PC-3 (cell line): ENCODE measurements at regions not wholly inside any gene's neighbourhood (a gene's known extent, or its start where the extent isn't known, plus 50 kb on each side); places are given as distances from the start of the nearest gene placed in this dataset.
"Not testable (repeated sequence)": the region's sequence is repeated elsewhere in the genome, so short reads cannot be mapped to it uniquely, and the experiment has no call there.

ENCODE experiments used
- ATAC-seq: fragments of 200-7000 bp; cut with Tn5 transposase; 2 replicates; pipeline ENCODE4 v1.9.1; 2020; ENCODE audit warnings: mild to moderate bottlenecking, moderate library complexity
- BruUV-seq: library from RNA; stranded (reverse); fragments of 400-500 nt; replicated peaks from 2 replicates; lab custom pipeline; 2021; lab: Mats Ljungman, UMichigan
- CTCF ChIA-PET: fragments of 300-600 bp; sonication (Branson Sonifier 250); formaldehyde crosslinking; loops from one replicate; lab custom pipeline; 2022; ENCODE audit warnings: antibody characterized with exemption; lab: Charles Lee
- POLR2A ChIA-PET: fragments of 300-600 bp; sonication (Branson Sonifier 250); formaldehyde crosslinking; loops from one replicate; lab custom pipeline; 2022; ENCODE audit warnings: antibody characterized with exemption; ENCODE audit not compliant: unreplicated experiment; lab: Charles Lee
- DNase-seq: peaks from one replicate; pipeline ENCODE4 v3.0.0-alpha.2; 2015
- H2AFZ ChIP-seq: fragments of 300-600 bp; sonication (generic); 2 replicates; pipeline ENCODE4 v1.6.0; 2016; ENCODE audit warnings: antibody characterized with exemption, low read length
- H3F3A ChIP-seq: fragments of 300-600 bp; sonication (generic); one replicate; pipeline ENCODE4 v1.6.0; 2017; ENCODE audit warnings: antibody characterized with exemption, low read length, control low read depth, mild to moderate bottlenecking; ENCODE audit not compliant: unreplicated experiment
- H3K27ac ChIP-seq: fragments of 300-600 bp; sonication (generic); 2 replicates; pipeline ENCODE4 v1.5.1; 2016; ENCODE audit warnings: mild to moderate bottlenecking, low read length
- H3K27me3 ChIP-seq: fragments of 300-600 bp; sonication (generic); 2 replicates; pipeline ENCODE4 v1.6.1; 2016; ENCODE audit warnings: low read length, mixed read lengths
- H3K36me3 ChIP-seq: fragments of 300-600 bp; sonication (generic); 2 replicates; pipeline ENCODE4 v1.6.1; 2016; ENCODE audit warnings: low read depth, mixed run types, low read length, mixed read lengths
- H3K4me1 ChIP-seq: fragments of 300-600 bp; sonication (generic); 2 replicates; pipeline ENCODE4 v1.5.1; 2016; ENCODE audit warnings: low read length; ENCODE audit not compliant: insufficient read depth
- H3K4me2 ChIP-seq: fragments of 300-600 bp; sonication (generic); 2 replicates; pipeline ENCODE4 v1.6.0; 2016; ENCODE audit warnings: low read length
- H3K4me3 ChIP-seq: fragments of 300-600 bp; sonication (generic); 2 replicates; pipeline ENCODE4 v1.5.1; 2016; ENCODE audit warnings: mild to moderate bottlenecking, low read length, mixed read lengths
- H3K79me2 ChIP-seq: fragments of 300-600 bp; sonication (generic); 2 replicates; pipeline ENCODE4 v1.6.1; 2017; ENCODE audit warnings: low read length, mixed read lengths
- H3K9ac ChIP-seq: fragments of 300-600 bp; sonication (generic); 2 replicates; pipeline ENCODE4 v1.6.0; 2016; ENCODE audit warnings: mild to moderate bottlenecking, low read length
- H3K9me2 ChIP-seq: fragments of 300-600 bp; sonication (generic); replicated peaks from 2 replicates; pipeline ENCODE4 v1.6.1; 2016; ENCODE audit warnings: mixed run types, low read length, mixed read lengths
- H3K9me3 ChIP-seq: fragments of 300-600 bp; sonication (generic); 2 replicates; pipeline ENCODE4 v1.6.1; 2016; ENCODE audit warnings: low read length, mixed read lengths
- H4K20me1 ChIP-seq: fragments of 300-600 bp; sonication (generic); 2 replicates; pipeline ENCODE4 v1.6.1; 2016; ENCODE audit warnings: low read length, mixed read lengths
- CTCF ChIP-seq: fragments of 300-600 bp; sonication (generic); conservative IDR thresholded peaks from 2 replicates; pipeline ENCODE4 v1.5.1; 2017; ENCODE audit warnings: antibody characterized with exemption, low read depth, mild to moderate bottlenecking, low read length
- EZH2 ChIP-seq: fragments of 300-600 bp; sonication (generic); IDR thresholded peaks from one replicate; pipeline ENCODE4 v1.6.1; 2017; ENCODE audit warnings: antibody characterized with exemption, mild to moderate bottlenecking, low read length; ENCODE audit not compliant: unreplicated experiment
- EZH2phosphoT487 ChIP-seq: fragments of 300-600 bp; sonication (generic); IDR thresholded peaks from 2 replicates; pipeline ENCODE4 v1.6.1; 2018; ENCODE audit warnings: mild to moderate bottlenecking, antibody characterized with exemption, low read length, borderline replicate concordance
- intact Hi-C: fragments of 100-400 bp; cut with micrococcal nuclease; formaldehyde crosslinking; loops from 2 replicates; pipeline ENCODE4 v1.9.0; 2023

- H4K20me1 ChIP-seq: no peaks in the 10 kb centered on the region
- ATAC-seq: no peak
- H3K4me2 ChIP-seq: no peak overlapping the region
- no TSS peak for BruUV-seq
- H3K36me3 ChIP-seq: no peaks in the 10 kb centered on the region
- H2AFZ ChIP-seq: no peak overlapping the region
- no peaks in the 10 kb centered on the region for H3K9me2 ChIP-seq
- no peaks in the 10 kb centered on the region for H3K4me1 ChIP-seq
- H3K9me3 ChIP-seq: no peaks in the 10 kb centered on the region
- ChIA-PET CTCF (no interaction called here), POLR2A (no interaction called here)
- intact Hi-C loops: no loop called here
- H3K27ac ChIP-seq: no peak overlapping the region
- no peak for DNase-seq
- TF ChIP-seq EZH2: no peak
- TF ChIP-seq EZH2phosphoT487: no peak
- no peak for TF ChIP-seq CTCF
- H3K27me3 ChIP-seq: no peaks in the 10 kb centered on the region
- H3K4me3 ChIP-seq: no peak overlapping the region
- H3K79me2 ChIP-seq: no peaks in the 10 kb centered on the region
- H3F3A ChIP-seq: no peaks in the 10 kb centered on the region
- no peak overlapping the region for H3K9ac ChIP-seq
Measured at GRCh38 chr22:23446796-23447350, 133.2 kb downstream of the IGLL1 start.

GRCh38 chr22:23446194-23446593, 133.9 kb downstream of the IGLL1 start:
- not testable (repeated sequence) for H2AFZ ChIP-seq, ATAC-seq, BruUV-seq

GRCh38 chr22:23443905-23444304, 136.2 kb downstream of the IGLL1 start:
- H3K4me1 ChIP-seq, H4K20me1 ChIP-seq, H3K27ac ChIP-seq, intact Hi-C loops, POLR2A ChIA-PET, H3K9me3 ChIP-seq, H3K79me2 ChIP-seq, H2AFZ ChIP-seq, H3K4me2 ChIP-seq, H3K9me2 ChIP-seq, H3K4me3 ChIP-seq, DNase-seq, CTCF ChIA-PET, ATAC-seq, H3K27me3 ChIP-seq, H3F3A ChIP-seq, H3K9ac ChIP-seq, H3K36me3 ChIP-seq, BruUV-seq: not testable (repeated sequence)

More at GRCh38 chr22:23446194-23446593, 133.9 kb downstream of the IGLL1 start:
- H3K36me3 ChIP-seq, H3K4me2 ChIP-seq, H4K20me1 ChIP-seq, H3K27ac ChIP-seq, POLR2A ChIA-PET, H3K79me2 ChIP-seq, CTCF ChIA-PET, H3K9me3 ChIP-seq, H3K4me3 ChIP-seq, DNase-seq, H3K9me2 ChIP-seq, H3F3A ChIP-seq, H3K9ac ChIP-seq, intact Hi-C loops, H3K4me1 ChIP-seq, H3K27me3 ChIP-seq: not testable (repeated sequence)

GRCh38 chr22:23439581-23439980, 140.5 kb downstream of the IGLL1 start:
- H3K27ac ChIP-seq, H4K20me1 ChIP-seq, H3K9ac ChIP-seq, H3K9me2 ChIP-seq, H3K4me3 ChIP-seq, H2AFZ ChIP-seq, H3K4me2 ChIP-seq, H3F3A ChIP-seq, CTCF ChIA-PET, BruUV-seq, DNase-seq, H3K79me2 ChIP-seq, H3K36me3 ChIP-seq, intact Hi-C loops, H3K9me3 ChIP-seq, POLR2A ChIA-PET, ATAC-seq, H3K4me1 ChIP-seq, H3K27me3 ChIP-seq: not testable (repeated sequence)
